Adipocyte (in vitro differentiated cells): ENCODE measurements at regions not wholly inside any gene's neighbourhood (a gene's known extent, or its start where the extent isn't known, plus 50 kb on each side); places are given as distances from the start of the nearest gene placed in this dataset.
A peak's percentile ranks its signal among the peaks of the same experiment; 100 is the strongest.

Experiments used
- DNase-seq: peaks from one replicate; pipeline ENCODE4 v3.0.0-alpha.2; 2015; ENCODE audit warnings: low read depth
- H3K27me3 ChIP-seq: replicated peaks from 2 replicates; pipeline ENCODE4 v1.7.0; 2013; ENCODE audit warnings: mild to moderate bottlenecking, low read length, moderate library complexity; ENCODE audit not compliant: control insufficient read depth, insufficient read depth
- H3K36me3 ChIP-seq: 2 replicates; pipeline ENCODE4 v1.7.0; 2013; ENCODE audit warnings: low read length, mild to moderate bottlenecking, moderate library complexity; ENCODE audit not compliant: control insufficient read depth, insufficient read depth, severe bottlenecking
- H3K4me1 ChIP-seq: 2 replicates; pipeline ENCODE4 v1.7.0; 2013; ENCODE audit warnings: mild to moderate bottlenecking, low read length, moderate library complexity; ENCODE audit not compliant: control insufficient read depth, insufficient read depth
- H3K4me3 ChIP-seq: 2 replicates; pipeline ENCODE4 v1.7.0; 2013; ENCODE audit warnings: mild to moderate bottlenecking, low read length, moderate library complexity
- H3K9ac ChIP-seq: 2 replicates; pipeline ENCODE4 v1.7.0; 2013; ENCODE audit warnings: mild to moderate bottlenecking, low read length, moderate library complexity
- H3K9me3 ChIP-seq: 2 replicates; pipeline ENCODE4 v1.7.0; 2013; ENCODE audit warnings: mild to moderate bottlenecking, low read length, moderate library complexity; ENCODE audit not compliant: control insufficient read depth

GRCh38 chr9:16223074-16223871 is 647.2 kb downstream of the BNC2 start:
- peaks cover 34% of the 10 kb centered on the region for H3K4me1 ChIP-seq
- no peak for DNase-seq
- H3K9ac ChIP-seq = no peak overlapping the region
- no peak overlapping the region for H3K4me3 ChIP-seq
- H3K36me3 ChIP-seq = no peaks in the 10 kb centered on the region
- no peaks in the 10 kb centered on the region for H3K9me3 ChIP-seq
- H3K27me3 ChIP-seq = no peaks in the 10 kb centered on the region

- DNase-seq = no peak
- no peak overlapping the region for H3K4me3 ChIP-seq
- peaks cover 2% of the 10 kb centered on the region for H3K4me1 ChIP-seq
- peaks cover 4% of the 10 kb centered on the region for H3K9me3 ChIP-seq
- H3K27me3 ChIP-seq = no peaks in the 10 kb centered on the region
- no peaks in the 10 kb centered on the region for H3K36me3 ChIP-seq
- H3K9ac ChIP-seq = no peak overlapping the region
These were observed 639.7 kb downstream of the BNC2 start for GRCh38 chr9:16230731-16231130.

GRCh38 chr9:16236311-16236710 is 634.2 kb downstream of the BNC2 start:
- Histone ChIP-seq H3K27me3 (no peaks in the 10 kb centered on the region), H3K36me3 (no peaks in the 10 kb centered on the region)
- DNase-seq = peak; percentile 87

GRCh38 chr9:16236882-16237281 is 633.6 kb downstream of the BNC2 start:
- H3K9me3 ChIP-seq = peaks cover 4% of the 10 kb centered on the region
- peak overlapping the region; percentile 4 for H3K4me3 ChIP-seq
- DNase-seq = no peak
- H3K4me1 ChIP-seq = peaks cover 33% of the 10 kb centered on the region
- peak overlapping the region; percentile 51 for H3K9ac ChIP-seq
- no peaks in the 10 kb centered on the region for H3K27me3 ChIP-seq
- no peaks in the 10 kb centered on the region for H3K36me3 ChIP-seq

More at GRCh38 chr9:16236311-16236710, 634.2 kb downstream of the BNC2 start:
- peak overlapping the region; percentile 51 for H3K9ac ChIP-seq
- peaks cover 27% of the 10 kb centered on the region for H3K4me1 ChIP-seq
- peaks cover 4% of the 10 kb centered on the region for H3K9me3 ChIP-seq
- H3K4me3 ChIP-seq = no peak overlapping the region

- Histone ChIP-seq H3K9me3 (peaks cover 4% of the 10 kb centered on the region), H3K4me3 (no peak overlapping the region), H3K27me3 (no peaks in the 10 kb centered on the region), H3K4me1 (peaks cover 35% of the 10 kb centered on the region), H3K36me3 (no peaks in the 10 kb centered on the region), H3K9ac (no peak overlapping the region)
- DNase-seq = no peak
These were observed 631.8 kb downstream of the BNC2 start for GRCh38 chr9:16238623-16239138.

GRCh38 chr9:16241231-16241630 is 629.2 kb downstream of the BNC2 start:
- no peaks in the 10 kb centered on the region for H3K27me3 ChIP-seq
- no peak overlapping the region for H3K9ac ChIP-seq
- peak; percentile 21 for DNase-seq
- no peaks in the 10 kb centered on the region for H3K36me3 ChIP-seq
- peak overlapping the region; percentile 26 for H3K4me3 ChIP-seq
- H3K4me1 ChIP-seq = peaks cover 43% of the 10 kb centered on the region
- no peaks in the 10 kb centered on the region for H3K9me3 ChIP-seq

- Histone ChIP-seq H3K9ac (no peak overlapping the region), H3K36me3 (no peaks in the 10 kb centered on the region), H3K4me1 (peaks cover 53% of the 10 kb centered on the region), H3K4me3 (no peak overlapping the region), H3K27me3 (no peaks in the 10 kb centered on the region), H3K9me3 (no peaks in the 10 kb centered on the region)
- DNase-seq = no peak
These were observed 626.7 kb downstream of the BNC2 start for GRCh38 chr9:16243798-16244197.

GRCh38 chr9:16245756-16246440 is 624.6 kb downstream of the BNC2 start:
- H3K9me3 ChIP-seq = no peaks in the 10 kb centered on the region
- peak; percentile 62 for DNase-seq
- H3K4me3 ChIP-seq = peak overlapping the region; percentile 51
- H3K4me1 ChIP-seq = peaks cover 47% of the 10 kb centered on the region
- peak overlapping the region; percentile 73 for H3K9ac ChIP-seq
- H3K36me3 ChIP-seq = no peaks in the 10 kb centered on the region
- no peaks in the 10 kb centered on the region for H3K27me3 ChIP-seq

GRCh38 chr9:16246785-16247184 is 623.7 kb downstream of the BNC2 start:
- no peak for DNase-seq
- H3K9me3 ChIP-seq = no peaks in the 10 kb centered on the region
- no peaks in the 10 kb centered on the region for H3K36me3 ChIP-seq
- H3K4me3 ChIP-seq = peak overlapping the region; percentile 28
- H3K9ac ChIP-seq = peak overlapping the region; percentile 73
- H3K27me3 ChIP-seq = no peaks in the 10 kb centered on the region
- peaks cover 38% of the 10 kb centered on the region for H3K4me1 ChIP-seq

- H3K9me3 ChIP-seq = no peaks in the 10 kb centered on the region
- no peaks in the 10 kb centered on the region for H3K27me3 ChIP-seq
- no peaks in the 10 kb centered on the region for H3K36me3 ChIP-seq
- H3K9ac ChIP-seq = peak overlapping the region; percentile 73
- H3K4me3 ChIP-seq = peak overlapping the region; percentile 28
- peaks cover 35% of the 10 kb centered on the region for H3K4me1 ChIP-seq
- peak; percentile 24 for DNase-seq
These were observed 623.1 kb downstream of the BNC2 start for GRCh38 chr9:16247188-16247875.

GRCh38 chr9:16248822-16249221 is 621.6 kb downstream of the BNC2 start:
- Histone ChIP-seq H3K4me1 (peaks cover 35% of the 10 kb centered on the region), H3K36me3 (no peaks in the 10 kb centered on the region), H3K27me3 (no peaks in the 10 kb centered on the region), H3K9me3 (no peaks in the 10 kb centered on the region), H3K9ac (no peak overlapping the region), H3K4me3 (no peak overlapping the region)
- DNase-seq = no peak
